Chondrocyte (in vitro differentiated cells): ENCODE measurements at regions not wholly inside any gene's neighbourhood (a gene's known extent, or its start where the extent isn't known, plus 50 kb on each side); places are given as distances from the start of the nearest gene placed in this dataset.

Experiments
- DNase-seq: peaks from one replicate; pipeline ENCODE4 v3.0.0; 2021; ENCODE audit warnings: mixed read lengths, low spot score
- H3K27ac Mint-ChIP-seq: one replicate; pipeline ENCODE4 v1.8.0; 2021; ENCODE audit warnings: mild to moderate bottlenecking, moderate library complexity, mixed read lengths; ENCODE audit not compliant: unreplicated experiment
- H3K27me3 Mint-ChIP-seq: 2 replicates; pipeline ENCODE4 v1.8.0; 2021; ENCODE audit warnings: low read depth, mixed read lengths
- H3K36me3 Mint-ChIP-seq: 2 replicates; pipeline ENCODE4 v1.8.0; 2021; ENCODE audit warnings: low read depth, mixed read lengths
- H3K4me1 Mint-ChIP-seq: 2 replicates; pipeline ENCODE4 v1.8.0; 2021; ENCODE audit warnings: low read depth, mild to moderate bottlenecking, mixed read lengths
- H3K4me3 Mint-ChIP-seq: one replicate; pipeline ENCODE4 v1.8.0; 2021; ENCODE audit warnings: mild to moderate bottlenecking, moderate library complexity, mixed read lengths; ENCODE audit not compliant: unreplicated experiment
- H3K9me3 Mint-ChIP-seq: 2 replicates; pipeline ENCODE4 v1.8.0; 2021; ENCODE audit warnings: low read depth, mixed read lengths
- CTCF ChIP-seq: fragments of 200-600 bp; sonication (generic); IDR thresholded peaks from 2 replicates; pipeline ENCODE4 v1.5.0; 2021; ENCODE audit warnings: antibody characterized with exemption, mild to moderate bottlenecking, moderate library complexity

- no peak overlapping the region for H3K4me3 Mint-ChIP-seq
- no peak for TF ChIP-seq CTCF
These were observed 88.3 kb downstream of the SPP2 start for GRCh38 chr2:234138836-234139235.

GRCh38 chr2:234137400-234138014 is 87.0 kb downstream of the SPP2 start:
- Mint-ChIP-seq H3K27me3 (no peaks in the 10 kb centered on the region), H3K36me3 (no peaks in the 10 kb centered on the region), H3K4me1 (peaks cover 39% of the 10 kb centered on the region), H3K4me3 (no peak overlapping the region), H3K9me3 (peaks cover 12% of the 10 kb centered on the region), H3K27ac (peak overlapping the region; percentile 32)
- DNase-seq, result no peak
- no peak for TF ChIP-seq CTCF

More at GRCh38 chr2:234138836-234139235, 88.3 kb downstream of the SPP2 start:
- no peak overlapping the region for H3K27ac Mint-ChIP-seq
- no peak for DNase-seq
- H3K4me1 Mint-ChIP-seq, result peaks cover 38% of the 10 kb centered on the region
- H3K36me3 Mint-ChIP-seq, result no peaks in the 10 kb centered on the region
- peaks cover 12% of the 10 kb centered on the region for H3K9me3 Mint-ChIP-seq
- no peaks in the 10 kb centered on the region for H3K27me3 Mint-ChIP-seq

GRCh38 chr2:234136461-234136860 is 86.0 kb downstream of the SPP2 start:
- H3K4me1 Mint-ChIP-seq, result peaks cover 36% of the 10 kb centered on the region
- H3K4me3 Mint-ChIP-seq, result no peak overlapping the region
- peaks cover 12% of the 10 kb centered on the region for H3K9me3 Mint-ChIP-seq
- H3K27me3 Mint-ChIP-seq, result no peaks in the 10 kb centered on the region
- TF ChIP-seq CTCF, result no peak
- no peak for DNase-seq
- no peaks in the 10 kb centered on the region for H3K36me3 Mint-ChIP-seq
- H3K27ac Mint-ChIP-seq, result peak overlapping the region; percentile 41

GRCh38 chr2:234135750-234136221 is 85.3 kb downstream of the SPP2 start:
- Mint-ChIP-seq H3K27me3 (no peaks in the 10 kb centered on the region), H3K9me3 (peaks cover 12% of the 10 kb centered on the region), H3K36me3 (no peaks in the 10 kb centered on the region), H3K27ac (no peak overlapping the region), H3K4me3 (no peak overlapping the region), H3K4me1 (peaks cover 42% of the 10 kb centered on the region)
- no peak for DNase-seq
- TF ChIP-seq CTCF, result peak; percentile 96

GRCh38 chr2:234134496-234134895 is 84.0 kb downstream of the SPP2 start:
- Mint-ChIP-seq H3K27me3 (no peaks in the 10 kb centered on the region), H3K4me1 (peaks cover 45% of the 10 kb centered on the region), H3K9me3 (no peaks in the 10 kb centered on the region), H3K27ac (no peak overlapping the region), H3K36me3 (no peaks in the 10 kb centered on the region), H3K4me3 (no peak overlapping the region)
- no peak for TF ChIP-seq CTCF
- DNase-seq, result no peak
